ENCODE measurements at regions not wholly inside any gene's neighbourhood (a gene's known extent, or its start where the extent isn't known, plus 50 kb on each side); places are given as distances from the start of the nearest gene placed in this dataset.
A peak's percentile ranks its signal among the peaks of the same experiment; 100 is the strongest.

GRCh38 chr22:22076932-22077703 lies 94.5 kb upstream of the TOP3B start:
- no peak for DNase-seq (ENCODE audit: low read depth in 2 of 2)

GRCh38 chr22:22076361-22076760 lies 93.8 kb upstream of the TOP3B start:
- DNase-seq (ENCODE audit: low read depth in 2 of 2) = no peak

- no peak for DNase-seq (ENCODE audit: low read depth in 2 of 2)
Measured at GRCh38 chr22:22075382-22076163, 93.0 kb upstream of the TOP3B start.

- DNase-seq (ENCODE audit: low read depth in 2 of 2) = no peak
Measured at GRCh38 chr22:22074634-22075381, 92.2 kb upstream of the TOP3B start.

GRCh38 chr22:22073769-22074561 lies 91.4 kb upstream of the TOP3B start:
- DNase-seq (ENCODE audit: low read depth in 2 of 2) = no peak

GRCh38 chr22:22072169-22072836 lies 89.7 kb upstream of the TOP3B start:
- DNase-seq (ENCODE audit: low read depth in 2 of 2) = no peak

- no peak for DNase-seq (ENCODE audit: low read depth in 2 of 2)
Measured at GRCh38 chr22:22071455-22071854, 88.9 kb upstream of the TOP3B start.

GRCh38 chr22:22070371-22070824 lies 87.8 kb upstream of the TOP3B start:
- no peak for DNase-seq (ENCODE audit: low read depth in 2 of 2)

GRCh38 chr22:22069450-22070370 lies 87.1 kb upstream of the TOP3B start:
- no peak for DNase-seq (ENCODE audit: low read depth in 2 of 2)

GRCh38 chr22:22068657-22069056 lies 86.1 kb upstream of the TOP3B start:
- no peak for DNase-seq (ENCODE audit: low read depth in 2 of 2)

GRCh38 chr22:22068025-22068424 lies 85.4 kb upstream of the TOP3B start:
- no peak for DNase-seq (ENCODE audit: low read depth in 2 of 2)

- no peak for DNase-seq (ENCODE audit: low read depth in 2 of 2)
Measured at GRCh38 chr22:22067192-22067591, 84.6 kb upstream of the TOP3B start.

GRCh38 chr22:22064580-22064979 lies 82.0 kb upstream of the TOP3B start:
- no peak for DNase-seq (ENCODE audit: low read depth in 2 of 2)

- no peak for DNase-seq (ENCODE audit: low read depth in 2 of 2)
Measured at GRCh38 chr22:22062306-22062793, 79.8 kb upstream of the TOP3B start.

- DNase-seq (ENCODE audit: low read depth in 2 of 2) = peak; percentile 77 to 88
Measured at GRCh38 chr22:22061085-22062077, 78.8 kb upstream of the TOP3B start.

- no peak for DNase-seq (ENCODE audit: low read depth in 2 of 2)
Measured at GRCh38 chr22:22060200-22061084, 77.9 kb upstream of the TOP3B start.

- no peak for DNase-seq (ENCODE audit: low read depth in 2 of 2)
Measured at GRCh38 chr22:22059291-22060002, 76.9 kb upstream of the TOP3B start.

Measured in fibroblast of skin of left biceps (primary cell).